ENCODE measurements at regions not wholly inside any gene's neighbourhood (a gene's known extent, or its start where the extent isn't known, plus 50 kb on each side); places are given as distances from the start of the nearest gene placed in this dataset.

- Mint-ChIP-seq H3K27me3 (peaks cover 1% of the 10 kb centered on the region), H3K4me3 (no peak overlapping the region), H3K4me1 (ENCODE audit: low read depth) (no peaks in the 10 kb centered on the region), H3K9me3 (no peaks in the 10 kb centered on the region), H3K27ac (no peak overlapping the region), H3K36me3 (ENCODE audit: low read depth) (no peaks in the 10 kb centered on the region)
- intact Hi-C loops (cut with micrococcal nuclease) = no loop called here
Observed at GRCh38 chr2:72004201-72004915, 143.3 kb downstream of the CYP26B1 start.

- intact Hi-C loops (cut with micrococcal nuclease) = no loop called here
Observed at GRCh38 chr2:72003796-72004195, 143.9 kb downstream of the CYP26B1 start.

GRCh38 chr2:72003124-72003523 is 144.5 kb downstream of the CYP26B1 start:
- intact Hi-C loops (cut with micrococcal nuclease) = no loop called here
- Mint-ChIP-seq H3K27ac (no peak overlapping the region), H3K4me3 (no peak overlapping the region), H3K27me3 (peaks cover 1% of the 10 kb centered on the region), H3K36me3 (ENCODE audit: low read depth) (no peaks in the 10 kb centered on the region), H3K9me3 (no peaks in the 10 kb centered on the region), H3K4me1 (ENCODE audit: low read depth) (no peaks in the 10 kb centered on the region)

More at GRCh38 chr2:72003796-72004195, 143.9 kb downstream of the CYP26B1 start:
- Mint-ChIP-seq H3K36me3 (ENCODE audit: low read depth) (no peaks in the 10 kb centered on the region), H3K9me3 (no peaks in the 10 kb centered on the region), H3K27ac (no peak overlapping the region), H3K27me3 (peaks cover 1% of the 10 kb centered on the region), H3K4me3 (no peak overlapping the region), H3K4me1 (ENCODE audit: low read depth) (no peaks in the 10 kb centered on the region)

- no peak overlapping the region for H3K4me3 Mint-ChIP-seq
- H3K27ac Mint-ChIP-seq = no peak overlapping the region
Observed at GRCh38 chr2:72001937-72002690, 145.5 kb downstream of the CYP26B1 start.

GRCh38 chr2:72000110-72000509 is 147.6 kb downstream of the CYP26B1 start:
- Mint-ChIP-seq H3K9me3 (no peaks in the 10 kb centered on the region), H3K27me3 (peaks cover 3% of the 10 kb centered on the region), H3K4me1 (ENCODE audit: low read depth) (no peaks in the 10 kb centered on the region), H3K27ac (no peak overlapping the region), H3K4me3 (no peak overlapping the region), H3K36me3 (ENCODE audit: low read depth) (no peaks in the 10 kb centered on the region)
- intact Hi-C loops (cut with micrococcal nuclease) = no loop called here

More at GRCh38 chr2:72001937-72002690, 145.5 kb downstream of the CYP26B1 start:
- Mint-ChIP-seq H3K36me3 (ENCODE audit: low read depth) (no peaks in the 10 kb centered on the region), H3K27me3 (peaks cover 3% of the 10 kb centered on the region), H3K4me1 (ENCODE audit: low read depth) (no peaks in the 10 kb centered on the region), H3K9me3 (no peaks in the 10 kb centered on the region)
- intact Hi-C loops (cut with micrococcal nuclease) = no loop called here

GRCh38 chr2:71999580-71999979 is 148.1 kb downstream of the CYP26B1 start:
- Mint-ChIP-seq H3K4me1 (ENCODE audit: low read depth) (no peaks in the 10 kb centered on the region), H3K4me3 (no peak overlapping the region), H3K36me3 (ENCODE audit: low read depth) (no peaks in the 10 kb centered on the region), H3K9me3 (no peaks in the 10 kb centered on the region), H3K27ac (no peak overlapping the region), H3K27me3 (peaks cover 3% of the 10 kb centered on the region)
- intact Hi-C loops (cut with micrococcal nuclease) = no loop called here

- intact Hi-C loops (cut with micrococcal nuclease) = no loop called here
Observed at GRCh38 chr2:71997843-71998242, 149.8 kb downstream of the CYP26B1 start.

GRCh38 chr2:71995067-71995665 is 152.5 kb downstream of the CYP26B1 start:
- Mint-ChIP-seq H3K4me1 (ENCODE audit: low read depth) (no peaks in the 10 kb centered on the region), H3K4me3 (no peak overlapping the region), H3K27ac (no peak overlapping the region), H3K36me3 (ENCODE audit: low read depth) (no peaks in the 10 kb centered on the region), H3K9me3 (no peaks in the 10 kb centered on the region), H3K27me3 (peaks cover 1% of the 10 kb centered on the region)
- intact Hi-C loops (cut with micrococcal nuclease) = no loop called here

More at GRCh38 chr2:71997843-71998242, 149.8 kb downstream of the CYP26B1 start:
- H3K27me3 Mint-ChIP-seq = peaks cover 3% of the 10 kb centered on the region
- H3K9me3 Mint-ChIP-seq = no peaks in the 10 kb centered on the region
- no peaks in the 10 kb centered on the region for H3K36me3 Mint-ChIP-seq (ENCODE audit: low read depth)
- H3K27ac Mint-ChIP-seq = no peak overlapping the region
- H3K4me3 Mint-ChIP-seq = no peak overlapping the region
- H3K4me1 Mint-ChIP-seq (ENCODE audit: low read depth) = no peaks in the 10 kb centered on the region

GRCh38 chr2:71992036-71992435 is 155.6 kb downstream of the CYP26B1 start:
- intact Hi-C loops (cut with micrococcal nuclease) = no loop called here
- H3K27ac Mint-ChIP-seq = no peak overlapping the region
- no peaks in the 10 kb centered on the region for H3K4me1 Mint-ChIP-seq (ENCODE audit: low read depth)
- no peaks in the 10 kb centered on the region for H3K9me3 Mint-ChIP-seq
- H3K4me3 Mint-ChIP-seq = no peak overlapping the region
- H3K36me3 Mint-ChIP-seq (ENCODE audit: low read depth) = no peaks in the 10 kb centered on the region
- no peaks in the 10 kb centered on the region for H3K27me3 Mint-ChIP-seq

GRCh38 chr2:71991397-71991796 is 156.3 kb downstream of the CYP26B1 start:
- Mint-ChIP-seq H3K4me1 (ENCODE audit: low read depth) (no peaks in the 10 kb centered on the region), H3K4me3 (no peak overlapping the region), H3K27me3 (no peaks in the 10 kb centered on the region), H3K9me3 (no peaks in the 10 kb centered on the region), H3K36me3 (ENCODE audit: low read depth) (no peaks in the 10 kb centered on the region), H3K27ac (no peak overlapping the region)
- intact Hi-C loops (cut with micrococcal nuclease) = no loop called here

- H3K9me3 Mint-ChIP-seq = no peaks in the 10 kb centered on the region
- intact Hi-C loops (cut with micrococcal nuclease) = no loop called here
Observed at GRCh38 chr2:71990826-71991225, 156.8 kb downstream of the CYP26B1 start.

GRCh38 chr2:71990122-71990521 is 157.5 kb downstream of the CYP26B1 start:
- no peaks in the 10 kb centered on the region for H3K9me3 Mint-ChIP-seq
- no peak overlapping the region for H3K4me3 Mint-ChIP-seq
- no peaks in the 10 kb centered on the region for H3K4me1 Mint-ChIP-seq (ENCODE audit: low read depth)
- H3K27ac Mint-ChIP-seq = no peak overlapping the region
- no peaks in the 10 kb centered on the region for H3K27me3 Mint-ChIP-seq
- H3K36me3 Mint-ChIP-seq (ENCODE audit: low read depth) = no peaks in the 10 kb centered on the region
- intact Hi-C loops (cut with micrococcal nuclease) = no loop called here

More at GRCh38 chr2:71990826-71991225, 156.8 kb downstream of the CYP26B1 start:
- Mint-ChIP-seq H3K27me3 (no peaks in the 10 kb centered on the region), H3K27ac (no peak overlapping the region), H3K36me3 (ENCODE audit: low read depth) (no peaks in the 10 kb centered on the region), H3K4me1 (ENCODE audit: low read depth) (no peaks in the 10 kb centered on the region), H3K4me3 (no peak overlapping the region)

GRCh38 chr2:71989671-71990070 is 158.0 kb downstream of the CYP26B1 start:
- Mint-ChIP-seq H3K27ac (no peak overlapping the region), H3K4me1 (ENCODE audit: low read depth) (no peaks in the 10 kb centered on the region), H3K4me3 (no peak overlapping the region), H3K36me3 (ENCODE audit: low read depth) (no peaks in the 10 kb centered on the region), H3K27me3 (no peaks in the 10 kb centered on the region), H3K9me3 (no peaks in the 10 kb centered on the region)
- intact Hi-C loops (cut with micrococcal nuclease) = no loop called here

GRCh38 chr2:71988170-71988569 is 159.5 kb downstream of the CYP26B1 start:
- Mint-ChIP-seq H3K36me3 (ENCODE audit: low read depth) (no peaks in the 10 kb centered on the region), H3K27me3 (no peaks in the 10 kb centered on the region), H3K27ac (no peak overlapping the region), H3K9me3 (no peaks in the 10 kb centered on the region), H3K4me1 (ENCODE audit: low read depth) (no peaks in the 10 kb centered on the region), H3K4me3 (no peak overlapping the region)
- intact Hi-C loops (cut with micrococcal nuclease) = no loop called here
